Fibroblast of peridontal ligament (primary cell): ENCODE measurements at regions not wholly inside any gene's neighbourhood (a gene's known extent, or its start where the extent isn't known, plus 50 kb on each side); places are given as distances from the start of the nearest gene placed in this dataset.
A peak's percentile ranks its signal among the peaks of the same experiment; 100 is the strongest.

Experiments used
- DNase-seq: peaks from one replicate; pipeline ENCODE4 v3.0.0-alpha.2; 2010; ENCODE audit errors: extremely low read depth

- DNase-seq, result no peak
Measured at GRCh38 chr16:55380485-55380884, 56.5 kb downstream of the IRX6 start.

GRCh38 chr16:55384288-55385247 is 60.6 kb downstream of the IRX6 start:
- no peak for DNase-seq

GRCh38 chr16:55385359-55385758 is 61.4 kb downstream of the IRX6 start:
- DNase-seq, result no peak

- DNase-seq, result no peak
Measured at GRCh38 chr16:55386534-55387296, 62.7 kb downstream of the IRX6 start.

GRCh38 chr16:55388131-55388862 is 64.3 kb downstream of the IRX6 start:
- DNase-seq, result no peak

- no peak for DNase-seq
Measured at GRCh38 chr16:55389426-55390073, 65.5 kb downstream of the IRX6 start.

GRCh38 chr16:55390630-55391237 is 66.7 kb downstream of the IRX6 start:
- no peak for DNase-seq

GRCh38 chr16:55391760-55392375 is 67.9 kb downstream of the IRX6 start:
- no peak for DNase-seq

- DNase-seq, result no peak
Measured at GRCh38 chr16:55392701-55393100, 68.7 kb downstream of the IRX6 start.

- no peak for DNase-seq
Measured at GRCh38 chr16:55393991-55394390, 70.0 kb downstream of the IRX6 start.

- DNase-seq, result no peak
Measured at GRCh38 chr16:55398762-55399161, 74.8 kb downstream of the IRX6 start.

GRCh38 chr16:55399911-55400310 is 75.9 kb downstream of the IRX6 start:
- no peak for DNase-seq

GRCh38 chr16:55401046-55401445 is 77.0 kb downstream of the IRX6 start:
- no peak for DNase-seq

- no peak for DNase-seq
Measured at GRCh38 chr16:55403464-55403863, 75.5 kb upstream of the MMP2 start.

GRCh38 chr16:55406651-55407050 is 72.3 kb upstream of the MMP2 start:
- no peak for DNase-seq

- no peak for DNase-seq
Measured at GRCh38 chr16:55408661-55409060, 70.3 kb upstream of the MMP2 start.

GRCh38 chr16:55411231-55411630 is 67.8 kb upstream of the MMP2 start:
- no peak for DNase-seq

- DNase-seq, result peak; percentile 4
Measured at GRCh38 chr16:55418586-55418985, 60.4 kb upstream of the MMP2 start.

- DNase-seq, result no peak
Measured at GRCh38 chr16:55421226-55421625, 57.8 kb upstream of the MMP2 start.

GRCh38 chr16:55426865-55427484 is 52.0 kb upstream of the MMP2 start:
- no peak for DNase-seq
